Immature natural killer cell (primary cell): ENCODE measurements at regions not wholly inside any gene's neighbourhood (a gene's known extent, or its start where the extent isn't known, plus 50 kb on each side); places are given as distances from the start of the nearest gene placed in this dataset.

ENCODE experiments used
- DNase-seq, 3 donors: peaks; one replicate each; pipeline ENCODE4 v3.0.0; 2022; ENCODE audit warnings: mixed read lengths in 1 of 3
- H3K27ac Mint-ChIP-seq, 6 donors: one replicate each; pipeline ENCODE4 v1.8.0; 2020; ENCODE audit warnings: mixed read lengths in 6 of 6, mild to moderate bottlenecking in 5 of 6, inconsistent platforms in 4 of 6, moderate library complexity in 3 of 6
- H3K27me3 Mint-ChIP-seq, 3 donors: one replicate each; pipeline ENCODE4 v1.8.0; 2020 to 2021; ENCODE audit warnings: low read depth in 3 of 3, mild to moderate bottlenecking in 3 of 3, mixed read lengths in 3 of 3, moderate library complexity in 3 of 3, inconsistent platforms in 1 of 3
- H3K36me3 Mint-ChIP-seq, 3 donors: one replicate each; pipeline ENCODE4 v1.8.0; 2020; ENCODE audit warnings: mixed read lengths in 3 of 3, inconsistent platforms in 2 of 3, mild to moderate bottlenecking in 2 of 3
- H3K4me1 Mint-ChIP-seq, 2 donors: one replicate each; pipeline ENCODE4 v1.8.0; 2020; ENCODE audit warnings: inconsistent platforms in 2 of 2, mild to moderate bottlenecking in 2 of 2, mixed read lengths in 2 of 2, moderate library complexity in 1 of 2
- H3K4me3 Mint-ChIP-seq, 5 donors: one replicate each; pipeline ENCODE4 v1.8.0; 2020; ENCODE audit warnings: mild to moderate bottlenecking in 5 of 5, mixed read lengths in 5 of 5, inconsistent platforms in 3 of 5, moderate library complexity in 3 of 5
- H3K9me3 Mint-ChIP-seq, 6 donors: one replicate each; pipeline ENCODE4 v1.8.0; 2020; ENCODE audit warnings: mild to moderate bottlenecking in 6 of 6, mixed read lengths in 6 of 6, inconsistent platforms in 4 of 6, moderate library complexity in 3 of 6

DNA sequence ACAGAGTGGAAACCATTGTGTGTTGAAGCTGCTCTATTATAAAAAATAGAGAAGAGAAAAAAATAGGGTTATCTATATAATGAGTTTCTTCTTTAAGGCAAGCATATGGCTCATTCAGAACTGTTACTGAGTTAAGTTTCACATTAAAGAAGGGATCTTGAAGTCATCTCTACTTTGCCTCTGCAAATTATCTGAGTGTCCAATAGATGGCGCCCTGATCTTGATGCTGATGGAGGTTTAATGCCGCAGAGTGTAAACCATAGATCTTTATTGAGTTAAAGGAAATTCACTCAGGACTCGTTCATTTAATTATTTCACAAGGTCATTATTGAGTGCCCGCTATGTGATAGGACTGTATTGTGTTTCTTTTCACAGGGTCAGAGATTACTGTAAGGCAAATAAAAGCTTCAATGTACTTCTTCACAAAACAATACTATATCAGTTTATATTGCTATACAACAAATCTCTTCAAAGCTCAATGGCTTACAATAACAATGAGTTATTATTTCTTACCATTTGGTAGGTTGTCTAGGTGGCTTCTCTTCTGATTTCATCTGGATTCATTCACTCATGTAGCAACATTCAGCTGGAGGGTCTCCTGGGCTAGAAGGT lies 171.4 kb downstream of the NSUN3 start:
- H3K4me1 Mint-ChIP-seq: no peaks in the 10 kb centered on the region
- DNase-seq: no peak
- H3K4me3 Mint-ChIP-seq: no peak overlapping the region
- H3K27ac Mint-ChIP-seq: no peak overlapping the region
- H3K36me3 Mint-ChIP-seq: no peaks in the 10 kb centered on the region
- peaks cover 4 to 10% (median 5%) of the 10 kb centered on the region in 6 donors for H3K9me3 Mint-ChIP-seq
- H3K27me3 Mint-ChIP-seq: no peaks in the 10 kb centered on the region

DNA sequence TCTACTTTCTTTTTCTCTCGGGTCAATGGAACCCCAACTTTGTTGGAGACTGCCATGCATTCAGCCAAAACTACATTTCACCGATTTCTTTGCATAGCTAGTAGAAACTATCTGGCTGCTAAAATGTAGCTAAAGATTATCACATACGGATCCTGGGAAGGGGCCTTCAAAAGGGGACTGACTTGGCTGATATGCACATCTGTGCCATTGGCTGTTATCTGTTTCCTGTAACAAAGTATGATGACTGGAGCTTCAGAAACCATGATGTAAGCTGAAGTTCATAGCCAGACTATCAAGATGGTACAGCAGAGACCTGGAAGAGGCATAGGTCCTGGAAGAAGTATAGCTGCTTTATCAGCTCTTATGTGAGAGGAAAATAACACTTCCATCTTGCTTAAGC lies 179.1 kb downstream of the NSUN3 start:
- H3K36me3 Mint-ChIP-seq: no peaks in the 10 kb centered on the region
- DNase-seq: no peak
- no peak overlapping the region for H3K27ac Mint-ChIP-seq
- no peak overlapping the region for H3K4me3 Mint-ChIP-seq
- H3K4me1 Mint-ChIP-seq: no peaks in the 10 kb centered on the region
- peaks cover 1 to 4% (median 2%) of the 10 kb centered on the region in 3 donors for H3K27me3 Mint-ChIP-seq
- H3K9me3 Mint-ChIP-seq: peaks cover 3 to 8% (median 5%) of the 10 kb centered on the region in 6 donors

- Mint-ChIP-seq H3K4me3 (no peak overlapping the region), H3K27me3 (peaks cover 0 to 4% (median 4%) of the 10 kb centered on the region in 3 donors), H3K36me3 (no peaks in the 10 kb centered on the region)
Observed at GRCh38 chr3:94246171-94246570, 183.3 kb downstream of the NSUN3 start.

DNA sequence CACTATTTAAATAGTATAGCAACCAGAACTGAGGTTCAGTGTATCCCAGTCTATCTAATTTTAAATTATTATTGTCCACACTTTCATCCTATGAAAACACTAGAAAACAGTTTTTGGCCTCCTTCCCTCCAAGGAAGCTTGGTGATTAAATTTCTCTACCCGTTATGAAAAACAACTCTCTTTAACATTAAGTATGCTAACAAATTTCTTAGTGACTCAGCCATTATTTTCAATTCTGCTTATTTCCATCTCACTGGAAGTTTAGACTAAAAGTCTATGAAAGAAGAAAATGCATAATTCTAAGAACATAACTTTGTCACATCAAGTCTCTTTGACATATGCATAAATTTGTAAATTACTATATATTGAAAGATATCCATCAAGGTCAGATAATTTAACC lies 185.2 kb downstream of the NSUN3 start:
- H3K4me3 Mint-ChIP-seq: no peak overlapping the region

More at GRCh38 chr3:94246171-94246570, 183.3 kb downstream of the NSUN3 start:
- no peak for DNase-seq
- H3K27ac Mint-ChIP-seq: no peak overlapping the region
- H3K9me3 Mint-ChIP-seq: peaks cover 0 to 4% (median under 1%) of the 10 kb centered on the region in 6 donors
- H3K4me1 Mint-ChIP-seq: no peaks in the 10 kb centered on the region

DNA sequence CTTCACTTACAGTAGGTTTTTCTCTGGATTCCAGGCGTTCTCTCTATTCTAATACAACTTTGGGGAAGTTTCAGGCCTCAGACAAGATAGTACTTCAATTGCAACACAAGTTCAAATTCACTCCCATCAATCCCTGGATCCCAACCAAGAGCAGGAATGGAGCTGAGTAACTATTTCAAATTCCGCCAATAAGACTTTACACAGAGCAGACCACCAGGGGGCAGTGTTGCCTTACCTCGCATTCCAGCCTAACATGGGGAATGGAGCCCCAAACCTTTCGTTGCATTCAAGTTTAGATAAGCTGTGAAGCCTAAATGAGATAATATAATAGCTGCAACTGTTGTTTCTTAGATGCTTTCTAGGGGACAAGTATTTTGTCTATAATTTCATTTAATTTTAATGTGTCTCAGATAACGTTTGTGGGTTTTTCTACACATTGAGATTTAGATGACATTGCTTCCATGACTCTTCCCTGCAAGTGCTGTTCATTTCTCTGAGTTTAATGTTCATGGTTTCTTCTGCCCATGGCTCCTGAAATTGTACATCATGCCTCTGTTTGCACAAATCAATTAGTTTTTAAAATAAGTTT lies 186.7 kb downstream of the NSUN3 start:
- Mint-ChIP-seq H3K9me3 (peaks cover 0 to 3% (median under 1%) of the 10 kb centered on the region in 6 donors), H3K27me3 (peaks cover 2 to 7% (median 2%) of the 10 kb centered on the region in 3 donors), H3K4me3 (no peak overlapping the region), H3K4me1 (no peaks in the 10 kb centered on the region), H3K36me3 (no peaks in the 10 kb centered on the region), H3K27ac (no peak overlapping the region)
- peak; percentile 0 to 22 (median 16) for DNase-seq

More for the DNA sequence above, 185.2 kb downstream of the NSUN3 start:
- Mint-ChIP-seq H3K27ac (no peak overlapping the region), H3K4me1 (no peaks in the 10 kb centered on the region), H3K27me3 (peaks cover 0 to 7% (median 4%) of the 10 kb centered on the region in 3 donors), H3K9me3 (peaks cover 0 to 2% (median 1%) of the 10 kb centered on the region in 6 donors), H3K36me3 (no peaks in the 10 kb centered on the region)
- no peak for DNase-seq

DNA sequence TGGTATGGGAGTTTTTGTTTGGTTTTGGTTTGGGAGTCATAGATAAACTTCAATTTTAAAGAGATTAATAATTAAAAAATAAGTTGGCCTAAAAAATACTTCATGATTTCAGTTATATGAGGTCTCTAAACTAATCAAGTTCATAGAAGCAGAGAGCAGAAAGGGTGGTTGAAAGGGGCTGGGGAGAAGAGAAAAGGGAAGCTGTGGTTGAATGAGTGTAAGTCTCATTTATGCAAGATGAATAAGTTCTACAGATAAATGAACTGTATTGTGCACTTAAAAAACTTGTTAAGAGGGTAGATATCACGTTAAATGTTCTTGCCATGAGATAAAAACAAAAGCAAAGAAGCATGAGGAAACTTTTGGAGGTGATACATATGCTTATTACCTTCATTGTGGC lies 188.7 kb downstream of the NSUN3 start:
- DNase-seq: no peak
- H3K4me1 Mint-ChIP-seq: no peaks in the 10 kb centered on the region
- H3K9me3 Mint-ChIP-seq: peaks cover 0 to 5% (median under 1%) of the 10 kb centered on the region in 6 donors
- H3K27ac Mint-ChIP-seq: no peak overlapping the region
- no peaks in the 10 kb centered on the region for H3K36me3 Mint-ChIP-seq
- H3K4me3 Mint-ChIP-seq: no peak overlapping the region
- H3K27me3 Mint-ChIP-seq: peaks cover 2 to 6% (median 2%) of the 10 kb centered on the region in 3 donors

GRCh38 chr3:94252316-94252715 lies 189.5 kb downstream of the NSUN3 start:
- no peak for DNase-seq
- peaks cover 0 to 5% (median 0%) of the 10 kb centered on the region in 6 donors for H3K9me3 Mint-ChIP-seq
- H3K4me1 Mint-ChIP-seq: no peaks in the 10 kb centered on the region
- H3K36me3 Mint-ChIP-seq: no peaks in the 10 kb centered on the region
- no peak overlapping the region for H3K27ac Mint-ChIP-seq
- no peak overlapping the region for H3K4me3 Mint-ChIP-seq
- peaks cover 2 to 4% (median 3%) of the 10 kb centered on the region in 3 donors for H3K27me3 Mint-ChIP-seq

GRCh38 chr3:94256888-94257813 lies 194.3 kb downstream of the NSUN3 start:
- no peak overlapping the region for H3K4me3 Mint-ChIP-seq
- peaks cover 0 to 8% (median 2%) of the 10 kb centered on the region in 6 donors for H3K9me3 Mint-ChIP-seq
- no peaks in the 10 kb centered on the region for H3K36me3 Mint-ChIP-seq
- H3K4me1 Mint-ChIP-seq: no peaks in the 10 kb centered on the region
- H3K27ac Mint-ChIP-seq: no peak overlapping the region
- H3K27me3 Mint-ChIP-seq: peaks cover 2% of the 10 kb centered on the region in 3 donors
- no peak for DNase-seq

DNA sequence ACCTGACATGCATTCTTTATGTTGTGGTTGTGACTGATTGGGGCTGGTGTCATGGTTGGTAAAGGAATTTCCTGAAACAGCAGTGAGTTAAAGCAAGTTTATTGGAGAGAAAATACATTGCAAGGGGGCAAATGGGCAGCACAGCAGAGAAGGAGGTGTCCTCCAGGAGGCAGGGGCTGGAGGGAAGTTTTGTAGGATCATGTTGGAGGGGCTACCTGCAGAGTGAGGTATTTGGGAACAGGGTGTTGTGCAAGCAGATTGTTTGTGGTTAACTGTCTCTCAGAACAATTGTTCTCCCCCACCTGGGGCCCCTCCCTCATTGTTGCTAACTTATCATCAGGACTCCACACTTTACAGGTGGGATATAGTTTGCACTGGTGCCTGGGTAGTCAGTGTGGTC lies 196.0 kb downstream of the NSUN3 start:
- H3K27ac Mint-ChIP-seq: no peak overlapping the region
- H3K4me1 Mint-ChIP-seq: no peaks in the 10 kb centered on the region

GRCh38 chr3:94259291-94259690 lies 196.4 kb downstream of the NSUN3 start:
- peaks cover 2% of the 10 kb centered on the region in 3 donors for H3K27me3 Mint-ChIP-seq
- no peak for DNase-seq
- no peak overlapping the region for H3K27ac Mint-ChIP-seq
- no peaks in the 10 kb centered on the region for H3K4me1 Mint-ChIP-seq
- H3K36me3 Mint-ChIP-seq: no peaks in the 10 kb centered on the region
- H3K4me3 Mint-ChIP-seq: no peak overlapping the region
- peaks cover 0 to 8% (median 2%) of the 10 kb centered on the region in 6 donors for H3K9me3 Mint-ChIP-seq

More for the DNA sequence above, 196.0 kb downstream of the NSUN3 start:
- Mint-ChIP-seq H3K36me3 (no peaks in the 10 kb centered on the region), H3K9me3 (peaks cover 0 to 8% (median 1%) of the 10 kb centered on the region in 6 donors), H3K4me3 (no peak overlapping the region), H3K27me3 (peaks cover 2% of the 10 kb centered on the region in 3 donors)
- no peak for DNase-seq

- no peak overlapping the region for H3K27ac Mint-ChIP-seq
- H3K4me1 Mint-ChIP-seq: no peaks in the 10 kb centered on the region
- H3K9me3 Mint-ChIP-seq: peaks cover 0 to 7% (median 4%) of the 10 kb centered on the region in 6 donors
- no peaks in the 10 kb centered on the region for H3K27me3 Mint-ChIP-seq
- H3K36me3 Mint-ChIP-seq: no peaks in the 10 kb centered on the region
- no peak for DNase-seq
- H3K4me3 Mint-ChIP-seq: no peak overlapping the region
Observed at GRCh38 chr3:94269763-94270162, 206.9 kb downstream of the NSUN3 start.

DNA sequence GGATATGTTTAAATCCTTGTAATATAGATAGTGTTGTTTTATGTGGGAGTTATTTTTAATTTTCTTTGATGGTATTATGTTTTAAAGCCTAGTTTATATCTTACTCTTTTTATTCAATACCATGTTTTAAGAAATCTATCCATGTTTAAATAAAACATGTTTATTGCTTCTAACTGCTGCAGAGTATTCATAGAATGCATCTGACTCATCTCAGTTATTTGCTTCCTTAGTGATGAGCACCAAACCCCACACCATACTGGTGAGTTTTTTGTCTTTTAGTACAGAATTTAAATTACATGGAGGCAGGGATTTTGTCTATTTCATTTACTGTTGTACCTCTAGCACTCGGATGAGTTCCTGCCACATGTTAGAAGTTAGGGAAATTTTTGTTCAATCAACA lies 209.2 kb downstream of the NSUN3 start:
- Mint-ChIP-seq H3K4me3 (no peak overlapping the region), H3K27me3 (no peaks in the 10 kb centered on the region), H3K4me1 (no peaks in the 10 kb centered on the region), H3K36me3 (no peaks in the 10 kb centered on the region), H3K27ac (no peak overlapping the region), H3K9me3 (peaks cover 0 to 8% (median 3%) of the 10 kb centered on the region in 6 donors)
- no peak for DNase-seq

- no peak overlapping the region for H3K27ac Mint-ChIP-seq
- peaks cover 0 to 3% (median 0%) of the 10 kb centered on the region in 6 donors for H3K9me3 Mint-ChIP-seq
- no peaks in the 10 kb centered on the region for H3K36me3 Mint-ChIP-seq
- H3K27me3 Mint-ChIP-seq: no peaks in the 10 kb centered on the region
- H3K4me3 Mint-ChIP-seq: no peak overlapping the region
- no peak for DNase-seq
- H3K4me1 Mint-ChIP-seq: no peaks in the 10 kb centered on the region
Observed at GRCh38 chr3:94280958-94281357, 218.1 kb downstream of the NSUN3 start.

- H3K9me3 Mint-ChIP-seq: peaks cover 0 to 3% (median 0%) of the 10 kb centered on the region in 6 donors
- no peaks in the 10 kb centered on the region for H3K4me1 Mint-ChIP-seq
- H3K36me3 Mint-ChIP-seq: no peaks in the 10 kb centered on the region
- H3K4me3 Mint-ChIP-seq: no peak overlapping the region
- H3K27me3 Mint-ChIP-seq: no peaks in the 10 kb centered on the region
- no peak for DNase-seq
- H3K27ac Mint-ChIP-seq: no peak overlapping the region
Observed at GRCh38 chr3:94285872-94286271, 223.0 kb downstream of the NSUN3 start.
